Vagina (tissue), 2 donors: ENCODE measurements at regions not wholly inside any gene's neighbourhood (a gene's known extent, or its start where the extent isn't known, plus 50 kb on each side); places are given as distances from the start of the nearest gene placed in this dataset.

ENCODE experiments used
- DNase-seq, 2 donors: peaks; one replicate each; pipeline ENCODE4 v3.0.0-alpha.2; 2017; ENCODE audit errors: extremely low spot score in 2 of 2
- H3K27ac ChIP-seq: fragments of 200-600 bp; sonication (generic); one replicate; pipeline ENCODE4 v1.5.1; 2019
- H3K27me3 ChIP-seq: fragments of 200-600 bp; sonication (generic); one replicate; pipeline ENCODE4 v1.5.1; 2019
- H3K36me3 ChIP-seq, 2 donors: fragments of 200-600 bp; sonication (generic); one replicate each; pipeline ENCODE4 v1.5.1; 2017 to 2019
- H3K4me1 ChIP-seq: fragments of 200-600 bp; sonication (generic); one replicate; pipeline ENCODE4 v1.5.1; 2019
- H3K4me3 ChIP-seq, 2 donors: fragments of 200-600 bp; sonication (generic); 1 replicate in 1 of 2; 2 replicates in 1 of 2; pipeline ENCODE4 v1.5.1; 2016 to 2019
- H3K9me3 ChIP-seq: fragments of 200-600 bp; sonication (generic); one replicate; pipeline ENCODE4 v1.5.1; 2019
- CTCF ChIP-seq, 3 experiments: fragments of 450-650 bp in 2 of 3; fragments of 200-600 bp in 1 of 3; sonication (generic) in 1 of 3; IDR thresholded peaks; one replicate each; pipeline ENCODE4 v1.5.1; 2017 to 2019; ENCODE audit warnings: antibody characterized with exemption in 3 of 3, mild to moderate bottlenecking in 2 of 3, moderate library complexity in 2 of 3
- POLR2A ChIP-seq, 2 donors: fragments of 450-650 bp; IDR thresholded peaks; one replicate each; pipeline ENCODE4 v1.6.1; 2017; ENCODE audit warnings: antibody characterized with exemption in 2 of 2, mild to moderate bottlenecking in 2 of 2, moderate library complexity in 2 of 2
- POLR2AphosphoS5 ChIP-seq, 2 donors: sonication (generic); formaldehyde crosslinking; IDR thresholded peaks; one replicate each; pipeline ENCODE4 v1.9.0; 2017; ENCODE audit warnings: antibody characterized with exemption in 2 of 2, mild to moderate bottlenecking in 2 of 2, low read depth in 1 of 2; ENCODE audit not compliant: insufficient read depth in 1 of 2
- intact Hi-C: fragments of 100-400 bp; cut with DNase I; formaldehyde crosslinking; loops from one replicate; pipeline ENCODE4 v1.15.1; 2023

GRCh38 chr6:40855168-40855880, 183.7 kb downstream of the UNC5CL start:
- no peaks in the 10 kb centered on the region for H3K36me3 ChIP-seq
- no peak for DNase-seq
- no peak overlapping the region for H3K27ac ChIP-seq
- TF ChIP-seq POLR2AphosphoS5 (IDR thresholded peaks at IDR 0.05; ENCODE audit: insufficient read depth in 1 of 2, low read depth in 1 of 2) (no peak), POLR2A (IDR thresholded peaks at IDR 0.05) (no peak), CTCF (IDR thresholded peaks at IDR 0.05) (no peak)
- intact Hi-C loops = no loop called here
- H3K27me3 ChIP-seq = no peaks in the 10 kb centered on the region
- no peaks in the 10 kb centered on the region for H3K4me1 ChIP-seq
- H3K4me3 ChIP-seq = no peak overlapping the region
- H3K9me3 ChIP-seq = no peaks in the 10 kb centered on the region

- H3K4me3 ChIP-seq = no peak overlapping the region
- TF ChIP-seq POLR2AphosphoS5 (IDR thresholded peaks at IDR 0.05; ENCODE audit: insufficient read depth in 1 of 2, low read depth in 1 of 2) (no peak), CTCF (IDR thresholded peaks at IDR 0.05) (no peak)
- no peaks in the 10 kb centered on the region for H3K27me3 ChIP-seq
- intact Hi-C loops = no loop called here
- no peak for DNase-seq
- H3K4me1 ChIP-seq = no peaks in the 10 kb centered on the region
- no peaks in the 10 kb centered on the region for H3K36me3 ChIP-seq
- no peak overlapping the region for H3K27ac ChIP-seq
- no peaks in the 10 kb centered on the region for H3K9me3 ChIP-seq
Observed at GRCh38 chr6:40854592-40854991, 184.4 kb downstream of the UNC5CL start.

- TF ChIP-seq POLR2A (IDR thresholded peaks at IDR 0.05) (no peak), CTCF (IDR thresholded peaks at IDR 0.05) (no peak), POLR2AphosphoS5 (IDR thresholded peaks at IDR 0.05; ENCODE audit: insufficient read depth in 1 of 2, low read depth in 1 of 2) (no peak)
- Histone ChIP-seq H3K4me3 (no peak overlapping the region), H3K9me3 (no peaks in the 10 kb centered on the region), H3K27me3 (no peaks in the 10 kb centered on the region), H3K27ac (no peak overlapping the region), H3K4me1 (no peaks in the 10 kb centered on the region), H3K36me3 (no peaks in the 10 kb centered on the region)
- no peak for DNase-seq
- intact Hi-C loops = no loop called here
Observed at GRCh38 chr6:40852779-40853373, 186.1 kb downstream of the UNC5CL start.

- intact Hi-C loops = no loop called here
- no peak overlapping the region for H3K4me3 ChIP-seq
- no peaks in the 10 kb centered on the region for H3K9me3 ChIP-seq
- no peak overlapping the region for H3K27ac ChIP-seq
- no peaks in the 10 kb centered on the region for H3K36me3 ChIP-seq
- no peak for DNase-seq
- H3K4me1 ChIP-seq = no peaks in the 10 kb centered on the region
- TF ChIP-seq POLR2AphosphoS5 (IDR thresholded peaks at IDR 0.05; ENCODE audit: insufficient read depth in 1 of 2, low read depth in 1 of 2) = no peak
- no peak for TF ChIP-seq CTCF (IDR thresholded peaks at IDR 0.05)
- TF ChIP-seq POLR2A (IDR thresholded peaks at IDR 0.05) = no peak
- no peaks in the 10 kb centered on the region for H3K27me3 ChIP-seq
Observed at GRCh38 chr6:40849546-40849945, 189.5 kb downstream of the UNC5CL start.

- Histone ChIP-seq H3K9me3 (no peaks in the 10 kb centered on the region), H3K27me3 (no peaks in the 10 kb centered on the region), H3K4me3 (no peak overlapping the region), H3K27ac (no peak overlapping the region), H3K4me1 (no peaks in the 10 kb centered on the region), H3K36me3 (no peaks in the 10 kb centered on the region)
- intact Hi-C loops = no loop called here
- DNase-seq = no peak
- TF ChIP-seq POLR2AphosphoS5 (IDR thresholded peaks at IDR 0.05; ENCODE audit: insufficient read depth in 1 of 2, low read depth in 1 of 2) = no peak
- TF ChIP-seq POLR2A (IDR thresholded peaks at IDR 0.05) = no peak
- no peak for TF ChIP-seq CTCF (IDR thresholded peaks at IDR 0.05)
Observed at GRCh38 chr6:40848868-40849514, 190.0 kb downstream of the UNC5CL start.
